ENCODE measurements at regions not wholly inside any gene's neighbourhood (a gene's known extent, or its start where the extent isn't known, plus 50 kb on each side); places are given as distances from the start of the nearest gene placed in this dataset.

DNA sequence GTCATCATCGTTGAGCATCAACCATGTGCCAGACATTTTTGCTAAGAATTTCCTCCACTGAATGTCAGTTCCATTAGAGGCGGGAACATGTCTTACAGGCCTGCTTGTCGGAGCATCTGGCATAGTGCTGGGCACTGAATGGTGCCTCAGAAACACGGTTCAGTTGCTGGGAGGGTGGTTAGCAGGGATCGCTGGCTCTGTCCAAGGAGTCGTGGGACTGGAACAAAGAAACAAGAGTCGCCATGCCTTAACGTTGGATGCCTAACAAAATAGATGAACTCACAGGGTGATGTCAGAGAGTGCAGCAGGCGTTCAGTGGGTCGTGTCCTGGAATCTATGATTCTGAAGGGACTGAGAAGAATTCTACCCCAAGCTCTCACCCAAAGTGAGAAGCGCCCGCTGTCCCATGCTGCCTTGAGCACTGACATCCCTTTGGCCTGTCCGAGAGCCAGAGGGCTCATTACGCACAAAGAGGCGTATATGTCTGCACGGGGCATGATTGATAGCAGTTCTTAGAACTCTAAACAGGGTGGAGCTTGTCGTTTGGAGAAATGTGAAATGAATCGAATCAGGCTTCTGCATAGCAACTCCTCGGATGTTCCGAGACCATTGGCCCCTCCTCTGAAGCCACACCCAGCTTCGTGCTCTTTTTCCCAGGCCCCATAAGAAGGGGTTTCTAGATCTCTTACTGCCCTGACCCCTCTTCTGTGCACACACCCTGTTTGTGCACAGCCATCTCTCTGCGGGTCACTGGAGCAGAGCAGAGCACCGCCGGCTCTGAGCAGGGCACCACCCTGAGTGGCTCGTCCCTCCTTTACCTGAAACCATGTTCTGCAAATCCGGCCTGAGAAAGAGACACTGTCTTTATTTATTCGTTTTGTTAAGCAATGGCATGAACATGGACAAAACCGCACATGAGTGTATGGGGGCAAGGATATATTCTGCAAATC lies 113.1 kb upstream of the B3GAT1 start:
- Histone ChIP-seq H3K4me3 (no peak overlapping the region), H3K36me3 (no peaks in the 10 kb centered on the region), H3K4me1 (no peaks in the 10 kb centered on the region), H3K9me3 (no peaks in the 10 kb centered on the region), H3K27me3 (no peaks in the 10 kb centered on the region), H3K27ac (no peak overlapping the region)
- intact Hi-C loops (cut with DNase I), result no loop called here
- ATAC-seq, result no peak
- DNase-seq, result peak in 2 of 3 donors; percentile 20 to 26
- 86% methylated on average over 17 of the region's 28 CpGs for WGBS (ENCODE audit: insufficient coverage, low coverage, low lambda C conversion rate, missing lambda C conversion rate)
- no peak for TF ChIP-seq CTCF (IDR thresholded peaks at IDR 0.05)
- no peak for TF ChIP-seq POLR2A (IDR thresholded peaks at IDR 0.05)

GRCh38 chr11:134524201-134524600 lies 112.2 kb upstream of the B3GAT1 start:
- Histone ChIP-seq H3K4me3 (no peak overlapping the region), H3K36me3 (no peaks in the 10 kb centered on the region), H3K4me1 (no peaks in the 10 kb centered on the region), H3K9me3 (no peaks in the 10 kb centered on the region), H3K27me3 (no peaks in the 10 kb centered on the region), H3K27ac (no peak overlapping the region)
- intact Hi-C loops (cut with DNase I), result no loop called here
- 100% methylated on average over 2 of the region's 25 CpGs for WGBS (ENCODE audit: insufficient coverage, low coverage, low lambda C conversion rate, missing lambda C conversion rate)
- TF ChIP-seq CTCF (IDR thresholded peaks at IDR 0.05) (no peak), POLR2A (IDR thresholded peaks at IDR 0.05) (no peak)
- DNase-seq (peak in 2 of 3 donors; percentile 13 to 14), ATAC-seq (no peak)

- intact Hi-C loops (cut with DNase I), result no loop called here
- TF ChIP-seq CTCF (IDR thresholded peaks at IDR 0.05) (no peak), POLR2A (IDR thresholded peaks at IDR 0.05) (no peak)
- WGBS (ENCODE audit: insufficient coverage, low coverage, low lambda C conversion rate, missing lambda C conversion rate), result 78% methylated on average over 28 of the region's 33 CpGs
- H3K4me3 ChIP-seq, result no peak overlapping the region
- peak in 1 of 3 donors; percentile 21 for DNase-seq
- no peak overlapping the region for H3K27ac ChIP-seq
- no peaks in the 10 kb centered on the region for H3K9me3 ChIP-seq
- H3K36me3 ChIP-seq, result no peaks in the 10 kb centered on the region
- ATAC-seq, result no peak
- no peaks in the 10 kb centered on the region for H3K27me3 ChIP-seq
- no peaks in the 10 kb centered on the region for H3K4me1 ChIP-seq
Measured at GRCh38 chr11:134522782-134523570, 110.9 kb upstream of the B3GAT1 start.

- Histone ChIP-seq H3K36me3 (no peaks in the 10 kb centered on the region), H3K4me1 (no peaks in the 10 kb centered on the region), H3K9me3 (no peaks in the 10 kb centered on the region), H3K27ac (no peak overlapping the region), H3K4me3 (no peak overlapping the region), H3K27me3 (no peaks in the 10 kb centered on the region)
- no peak for ATAC-seq
- peak in 1 of 3 donors; percentile 39 for DNase-seq
- TF ChIP-seq CTCF (IDR thresholded peaks at IDR 0.05), result no peak
- no peak for TF ChIP-seq POLR2A (IDR thresholded peaks at IDR 0.05)
- intact Hi-C loops (cut with DNase I), result no loop called here
- 75% methylated on average over 7 of the region's 18 CpGs for WGBS (ENCODE audit: insufficient coverage, low coverage, low lambda C conversion rate, missing lambda C conversion rate)
Measured at GRCh38 chr11:134521452-134522289, 109.6 kb upstream of the B3GAT1 start.

Measured in right lobe of liver (tissue), 6 donors.